ENCODE measurements at regions not wholly inside any gene's neighbourhood (a gene's known extent, or its start where the extent isn't known, plus 50 kb on each side); places are given as distances from the start of the nearest gene placed in this dataset.

DNA sequence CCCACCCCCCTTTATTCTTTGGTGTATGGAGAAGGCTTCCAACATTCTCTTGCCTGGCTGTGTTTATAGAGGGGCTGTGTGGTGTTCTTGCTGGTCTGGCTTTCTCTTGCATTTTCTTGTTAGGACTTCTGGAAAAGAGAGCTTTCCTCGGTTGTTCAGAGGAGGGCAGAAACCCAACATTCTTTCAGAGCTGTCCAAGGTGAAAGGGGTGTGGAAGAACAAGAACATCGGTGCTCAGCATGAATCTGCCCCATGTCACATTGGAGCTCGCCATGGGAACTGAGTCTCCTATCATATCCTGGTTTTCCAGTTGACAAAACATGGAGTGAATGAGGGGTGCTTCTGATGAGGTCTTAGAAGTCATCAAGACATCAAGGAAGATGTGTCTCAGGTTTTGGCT, 281.8 kb downstream of the RNF144B start:
- DNase-seq (ENCODE audit: low read depth, low spot score) = no peak

DNA sequence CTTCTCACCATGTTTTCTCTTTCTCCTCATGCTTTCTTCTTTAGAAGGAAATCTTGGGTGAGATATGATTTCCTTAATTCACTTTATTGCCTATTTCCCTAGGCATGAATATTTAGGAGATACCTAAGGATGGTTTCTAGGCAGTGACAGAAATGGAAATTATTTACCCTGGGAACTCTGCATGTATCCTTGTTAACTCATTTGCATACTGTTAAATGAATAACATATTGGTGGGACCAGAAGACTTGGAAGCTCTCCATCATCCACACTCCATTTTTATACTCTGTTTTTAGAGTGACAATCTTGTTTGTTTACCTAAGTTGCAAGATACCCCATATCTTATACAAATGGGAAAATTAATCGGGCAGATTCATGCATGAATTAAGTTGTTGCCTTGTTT, 285.7 kb downstream of the RNF144B start:
- DNase-seq (ENCODE audit: low read depth, low spot score) = no peak

GRCh38 chr6:18674346-18674745, 287.2 kb downstream of the RNF144B start:
- DNase-seq (ENCODE audit: low read depth, low spot score) = no peak

DNA sequence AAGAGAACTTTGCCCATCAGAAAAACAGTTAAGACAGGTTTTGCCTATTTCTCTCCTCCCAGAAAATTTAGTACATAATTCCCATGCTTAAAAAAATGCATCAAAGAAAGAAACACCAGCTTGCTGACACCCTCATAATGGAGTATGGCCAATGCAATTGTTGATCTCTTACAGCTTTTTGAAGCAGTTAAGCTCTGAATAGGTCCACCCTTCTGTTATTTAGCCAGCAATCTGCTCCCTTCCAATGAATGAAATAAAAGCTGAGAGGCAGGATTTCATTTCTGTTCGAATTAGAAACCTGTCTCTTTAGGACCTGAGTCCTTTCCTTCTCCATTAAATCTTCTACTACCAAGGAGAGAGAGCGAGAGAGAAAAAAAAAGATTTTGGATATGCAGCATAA, 288.7 kb downstream of the RNF144B start:
- DNase-seq (ENCODE audit: low read depth, low spot score) = no peak

DNA sequence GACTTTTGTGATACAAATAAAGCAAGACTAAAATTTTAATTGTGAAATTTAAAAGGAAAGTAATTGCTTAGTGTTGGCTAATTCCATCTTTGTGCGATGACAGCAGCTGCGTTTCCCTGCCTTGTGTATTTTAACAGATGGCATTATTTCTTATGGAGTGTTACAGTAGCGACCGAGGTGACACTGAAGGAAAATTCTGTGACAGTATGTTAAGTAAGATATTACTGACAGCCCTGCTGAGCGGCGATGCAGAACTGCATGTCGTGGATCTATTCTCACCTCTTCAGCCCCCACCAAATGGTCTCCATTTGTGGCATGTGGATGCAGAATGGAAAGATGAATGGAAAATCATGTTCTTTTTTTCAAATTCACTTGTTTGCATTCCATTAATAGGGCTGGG, 289.4 kb downstream of the RNF144B start:
- no peak for DNase-seq (ENCODE audit: low read depth, low spot score)

GRCh38 chr6:18680842-18681241, 293.7 kb downstream of the RNF144B start:
- DNase-seq (ENCODE audit: low read depth, low spot score) = no peak

DNA sequence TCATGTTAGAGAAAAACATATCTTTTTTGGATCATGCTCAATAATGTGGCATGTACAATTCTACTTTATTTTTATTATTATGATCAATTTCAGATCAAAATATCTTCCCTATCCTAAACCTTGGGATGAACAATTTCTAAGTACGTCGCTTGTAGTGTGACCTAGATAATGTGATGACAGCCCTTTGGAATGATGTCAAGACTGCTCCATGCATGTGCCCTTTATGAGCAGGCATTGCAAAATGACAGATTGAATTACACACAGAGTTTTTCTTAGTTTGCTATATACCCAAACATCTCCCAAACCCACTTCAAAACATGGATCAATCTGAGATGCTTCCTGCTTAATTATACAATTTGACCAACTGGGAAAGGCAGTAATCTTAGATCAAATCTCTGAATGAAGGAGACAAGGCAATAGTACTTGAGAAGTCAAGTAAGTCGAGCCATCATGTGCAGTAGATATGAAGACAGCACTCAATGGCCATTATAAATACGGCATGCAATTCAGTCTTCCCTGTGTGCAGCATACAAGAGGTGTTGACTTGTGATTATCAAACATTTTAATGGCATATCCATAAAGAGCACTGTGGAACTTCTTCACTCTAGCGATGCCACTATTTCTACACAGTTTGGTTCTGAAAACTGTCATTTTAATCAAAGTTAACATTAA, 294.8 kb downstream of the RNF144B start:
- no peak for DNase-seq (ENCODE audit: low read depth, low spot score)

DNA sequence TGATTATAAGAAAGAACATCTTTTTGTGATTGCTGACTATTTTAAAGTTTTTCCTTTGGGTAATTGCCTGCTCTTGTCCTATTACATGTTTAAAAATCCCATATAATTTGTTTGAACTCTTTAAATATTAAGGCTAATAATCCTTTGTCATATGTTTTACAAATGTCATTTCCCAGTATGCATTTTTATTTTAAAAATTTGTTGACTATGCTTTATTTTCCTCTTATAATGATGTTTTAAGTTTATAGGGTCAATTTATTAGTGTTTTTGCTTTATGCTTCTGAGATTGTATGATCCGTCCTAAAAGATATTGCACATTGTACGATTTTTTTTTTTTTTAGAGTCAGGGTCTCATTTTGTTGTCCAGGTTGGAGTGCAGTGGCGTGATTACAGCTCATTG, 297.2 kb downstream of the RNF144B start:
- DNase-seq (ENCODE audit: low read depth, low spot score) = no peak

- no peak for DNase-seq (ENCODE audit: low read depth, low spot score)
Observed at GRCh38 chr6:18692929-18693685, 306.0 kb downstream of the RNF144B start.

DNA sequence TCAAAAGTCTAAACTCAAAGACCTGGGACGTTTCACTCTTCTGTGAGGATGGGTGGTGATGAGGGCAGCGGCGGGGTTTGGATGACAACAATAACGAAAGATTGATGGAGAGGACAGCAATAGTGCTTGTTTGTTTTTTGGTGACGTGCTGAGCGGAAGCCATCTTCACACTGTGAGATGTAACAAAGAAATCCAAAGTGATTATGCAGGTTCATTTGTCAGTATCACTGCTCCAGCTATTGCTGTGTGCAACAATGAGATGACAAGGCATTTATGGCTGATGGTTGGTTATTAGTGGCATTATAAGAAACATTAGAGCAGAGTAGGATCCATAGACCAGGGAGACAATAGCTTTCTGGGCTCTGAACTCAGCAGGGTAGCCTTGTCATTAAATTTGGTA, 306.7 kb downstream of the RNF144B start:
- DNase-seq (ENCODE audit: low read depth, low spot score) = no peak

DNA sequence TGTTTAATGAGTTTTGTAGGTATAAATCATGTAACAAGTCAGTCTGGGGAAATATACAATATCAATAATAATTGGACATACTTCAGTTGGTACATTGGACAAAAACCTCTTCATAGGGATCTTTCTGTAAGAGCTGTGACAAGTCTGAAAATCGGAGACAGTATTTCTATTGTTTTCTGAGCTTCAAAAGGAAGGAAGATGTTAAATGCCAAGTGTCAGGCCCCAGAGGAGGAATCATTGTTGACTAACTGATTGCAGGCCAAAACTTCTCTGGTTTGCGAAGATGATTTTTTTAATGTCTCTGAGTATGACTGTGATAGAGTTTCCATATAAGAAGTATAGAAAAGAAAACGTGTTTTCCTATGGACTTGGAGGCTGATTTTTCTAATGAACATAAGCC, 316.4 kb downstream of the RNF144B start:
- DNase-seq (ENCODE audit: low read depth, low spot score) = no peak

GRCh38 chr6:18707714-18708439, 320.7 kb downstream of the RNF144B start:
- DNase-seq (ENCODE audit: low read depth, low spot score) = no peak

- DNase-seq (ENCODE audit: low read depth, low spot score) = no peak
Observed at GRCh38 chr6:18712595-18712994, 325.4 kb downstream of the RNF144B start.

GRCh38 chr6:18720075-18720474, 332.9 kb downstream of the RNF144B start:
- DNase-seq (ENCODE audit: low read depth, low spot score) = no peak

DNA sequence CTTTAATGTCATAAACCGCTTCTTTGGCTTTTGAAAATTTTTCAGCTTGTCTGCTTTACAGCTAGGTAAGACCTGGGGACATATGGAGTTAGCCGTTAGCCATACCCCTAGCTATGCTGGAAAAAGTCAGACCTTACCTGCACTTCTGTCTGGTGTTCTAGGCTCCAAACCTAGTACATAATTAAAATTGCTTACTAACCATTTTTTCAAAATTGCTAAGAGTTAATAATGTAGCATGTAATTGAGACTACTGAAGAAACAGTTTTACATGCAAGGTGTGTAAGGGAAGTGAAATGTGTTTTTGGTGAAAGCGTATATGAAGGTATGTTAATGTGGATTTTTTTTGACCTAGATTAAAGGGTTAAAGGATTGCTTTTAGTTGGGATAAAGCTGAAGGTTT, 336.9 kb downstream of the RNF144B start:
- no peak for DNase-seq (ENCODE audit: low read depth, low spot score)

DNA sequence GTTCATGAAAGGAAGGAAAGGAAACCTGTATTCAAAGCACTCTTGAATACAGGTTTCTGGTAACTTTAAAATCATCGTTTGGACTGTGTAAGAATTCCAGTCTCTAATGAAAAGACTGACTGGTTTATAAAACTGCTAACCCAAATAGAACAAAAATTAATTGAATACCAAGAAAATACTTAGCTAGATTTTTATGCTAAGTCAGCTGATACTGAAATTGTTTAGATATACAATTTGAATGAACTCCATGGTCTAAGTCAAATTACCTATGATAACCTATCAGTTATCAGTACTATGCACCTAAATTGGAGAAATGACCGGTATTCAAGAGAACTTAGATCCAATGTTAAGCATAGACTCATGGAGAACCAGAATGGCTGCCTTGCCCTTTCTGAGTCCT, 338.3 kb downstream of the RNF144B start:
- no peak for DNase-seq (ENCODE audit: low read depth, low spot score)

GRCh38 chr6:18733921-18734550, 346.9 kb downstream of the RNF144B start:
- DNase-seq (ENCODE audit: low read depth, low spot score) = no peak

- DNase-seq (ENCODE audit: low read depth, low spot score) = no peak
Observed at GRCh38 chr6:18741741-18742140, 354.6 kb downstream of the RNF144B start.

DNA sequence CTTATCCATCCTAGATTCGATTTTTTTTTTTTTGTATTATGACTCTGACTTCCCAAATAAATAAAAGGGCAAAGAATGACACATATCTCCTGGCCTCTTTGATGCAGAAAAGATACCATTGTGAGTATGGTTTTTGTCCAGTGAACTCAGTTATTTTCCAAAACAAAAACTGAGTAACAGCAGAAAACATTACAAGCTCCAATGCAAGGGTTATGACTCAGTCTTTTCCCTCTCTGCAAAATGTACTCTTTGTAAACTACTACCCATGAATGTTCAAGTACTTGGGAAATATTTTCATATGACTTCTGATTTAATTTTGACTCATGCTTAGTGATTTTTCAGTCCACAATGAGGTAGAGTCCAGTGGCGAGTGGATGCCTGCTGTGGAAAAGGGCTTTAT, 355.3 kb downstream of the RNF144B start:
- no peak for DNase-seq (ENCODE audit: low read depth, low spot score)

DNA sequence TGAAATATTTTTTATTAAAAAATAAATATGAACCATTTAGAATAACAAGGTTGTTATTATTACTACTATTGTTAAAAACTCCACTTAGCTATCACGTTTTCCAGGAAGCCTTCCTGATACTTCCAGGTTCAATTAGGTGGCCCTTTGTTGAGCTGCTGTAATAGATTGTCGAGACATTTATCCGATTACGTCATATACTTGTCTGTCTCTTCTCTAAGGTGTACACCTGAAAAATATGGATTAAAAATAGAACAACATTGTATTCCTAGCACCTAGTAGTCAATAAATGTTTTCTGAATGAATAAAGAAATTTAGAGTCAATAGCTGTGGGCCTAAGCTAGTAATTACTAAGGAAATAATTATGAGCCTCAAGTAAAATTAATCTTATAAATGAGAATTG, 359.6 kb downstream of the RNF144B start:
- DNase-seq (ENCODE audit: low read depth, low spot score) = no peak

DNA sequence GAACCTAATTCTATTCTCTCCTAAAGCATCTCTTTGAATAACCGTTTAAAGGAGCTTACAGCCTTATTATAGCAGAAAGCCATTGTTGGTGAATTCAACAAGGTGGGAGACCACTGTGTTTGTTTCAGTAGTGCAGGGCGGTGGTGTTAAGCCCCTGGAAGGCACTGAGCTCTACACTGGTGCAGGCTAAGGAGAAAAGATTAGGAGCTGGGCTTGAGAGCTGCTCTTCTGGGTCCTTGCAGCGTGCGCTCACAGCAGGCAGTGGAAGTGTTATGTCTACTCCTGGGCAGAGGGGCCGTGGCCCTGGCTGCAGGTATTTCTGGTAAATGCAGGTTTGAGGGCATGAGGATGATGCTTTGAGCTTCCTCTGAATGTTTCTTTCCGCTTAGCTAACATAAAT, 361.2 kb downstream of the RNF144B start:
- DNase-seq (ENCODE audit: low read depth, low spot score) = no peak
